ENCODE measurements at regions not wholly inside any gene's neighbourhood (a gene's known extent, or its start where the extent isn't known, plus 50 kb on each side); places are given as distances from the start of the nearest gene placed in this dataset.

GRCh38 chr2:156728328-156728727 is 292.1 kb downstream of the GPD2 start:
- no peak for TF ChIP-seq CTCF (IDR thresholded peaks at IDR 0.05; ENCODE audit: low read length)
- no peak for TF ChIP-seq EZH2 (IDR thresholded peaks at IDR 0.05; ENCODE audit: borderline replicate concordance, low read length)

Measured in OCI-LY1 (cell line).